GM10266 (cell line): ENCODE measurements at regions not wholly inside any gene's neighbourhood (a gene's known extent, or its start where the extent isn't known, plus 50 kb on each side); places are given as distances from the start of the nearest gene placed in this dataset.

ENCODE experiments used
- DNase-seq: peaks from one replicate; pipeline ENCODE4 v3.0.0; 2012; ENCODE audit errors: extremely low spot score
- TF ChIP-seq, protein P1 (sequence below): IDR thresholded peaks from 2 replicates; pipeline ENCODE4 v1.5.1; 2012; ENCODE audit warnings: mild to moderate bottlenecking, low read depth; ENCODE audit not compliant: control insufficient read depth, insufficient read depth; ENCODE audit errors: missing control alignments

GRCh38 chr5:109935833-109936490 is 246.2 kb downstream of the MAN2A1 start:
- TF ChIP-seq, protein P1, sequence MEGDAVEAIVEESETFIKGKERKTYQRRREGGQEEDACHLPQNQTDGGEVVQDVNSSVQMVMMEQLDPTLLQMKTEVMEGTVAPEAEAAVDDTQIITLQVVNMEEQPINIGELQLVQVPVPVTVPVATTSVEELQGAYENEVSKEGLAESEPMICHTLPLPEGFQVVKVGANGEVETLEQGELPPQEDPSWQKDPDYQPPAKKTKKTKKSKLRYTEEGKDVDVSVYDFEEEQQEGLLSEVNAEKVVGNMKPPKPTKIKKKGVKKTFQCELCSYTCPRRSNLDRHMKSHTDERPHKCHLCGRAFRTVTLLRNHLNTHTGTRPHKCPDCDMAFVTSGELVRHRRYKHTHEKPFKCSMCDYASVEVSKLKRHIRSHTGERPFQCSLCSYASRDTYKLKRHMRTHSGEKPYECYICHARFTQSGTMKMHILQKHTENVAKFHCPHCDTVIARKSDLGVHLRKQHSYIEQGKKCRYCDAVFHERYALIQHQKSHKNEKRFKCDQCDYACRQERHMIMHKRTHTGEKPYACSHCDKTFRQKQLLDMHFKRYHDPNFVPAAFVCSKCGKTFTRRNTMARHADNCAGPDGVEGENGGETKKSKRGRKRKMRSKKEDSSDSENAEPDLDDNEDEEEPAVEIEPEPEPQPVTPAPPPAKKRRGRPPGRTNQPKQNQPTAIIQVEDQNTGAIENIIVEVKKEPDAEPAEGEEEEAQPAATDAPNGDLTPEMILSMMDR, result no peak
- no peak for DNase-seq

- TF ChIP-seq, protein P1, result no peak
- DNase-seq, result no peak
Observed at GRCh38 chr5:109936996-109937395, 247.3 kb downstream of the MAN2A1 start.

DNA sequence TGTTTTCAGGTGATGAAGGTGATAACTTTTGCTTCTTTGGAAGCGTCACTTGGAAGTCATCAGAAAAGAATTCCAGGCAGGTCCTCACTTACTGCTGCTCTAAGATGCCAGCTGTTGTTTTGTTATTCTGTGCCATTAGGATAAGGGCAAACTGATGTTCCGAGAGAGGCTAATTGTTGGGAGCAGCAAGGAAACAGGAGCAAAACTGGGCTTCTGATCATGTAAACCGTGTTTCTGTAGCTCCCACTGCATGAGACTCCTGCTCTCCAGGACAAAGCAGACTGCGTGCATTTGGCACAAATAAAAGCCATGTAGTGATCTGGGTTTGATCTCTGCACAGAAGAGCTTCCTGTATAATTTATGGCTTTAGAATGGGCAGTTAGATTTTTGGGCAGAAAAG is 248.2 kb downstream of the MAN2A1 start:
- DNase-seq, result no peak
- TF ChIP-seq, protein P1, result no peak

GRCh38 chr5:109938453-109938852 is 248.7 kb downstream of the MAN2A1 start:
- DNase-seq, result no peak
- TF ChIP-seq, protein P1, result no peak

GRCh38 chr5:109939116-109939682 is 249.5 kb downstream of the MAN2A1 start:
- no peak for DNase-seq
- TF ChIP-seq, protein P1, result no peak

DNA sequence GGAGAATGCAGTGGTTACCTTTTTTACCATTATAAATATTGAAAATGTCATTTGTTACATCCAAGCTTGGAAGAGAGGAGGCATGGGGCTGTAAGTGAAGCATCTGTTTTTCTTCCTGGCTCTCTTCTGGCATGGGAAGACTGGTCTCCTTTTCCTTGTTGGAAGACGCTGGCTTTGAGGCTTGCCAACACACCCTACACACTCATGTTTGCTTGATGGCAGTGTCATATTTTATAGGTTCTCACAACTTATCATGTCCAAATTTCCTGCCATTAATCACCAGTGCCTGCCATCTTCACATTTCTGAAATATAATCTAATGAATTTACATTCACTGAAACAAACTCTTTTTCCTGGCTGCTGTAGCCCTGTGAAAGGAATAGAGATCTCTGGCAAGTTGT is 252.9 kb downstream of the MAN2A1 start:
- no peak for DNase-seq
- TF ChIP-seq, protein P1, result no peak

DNA sequence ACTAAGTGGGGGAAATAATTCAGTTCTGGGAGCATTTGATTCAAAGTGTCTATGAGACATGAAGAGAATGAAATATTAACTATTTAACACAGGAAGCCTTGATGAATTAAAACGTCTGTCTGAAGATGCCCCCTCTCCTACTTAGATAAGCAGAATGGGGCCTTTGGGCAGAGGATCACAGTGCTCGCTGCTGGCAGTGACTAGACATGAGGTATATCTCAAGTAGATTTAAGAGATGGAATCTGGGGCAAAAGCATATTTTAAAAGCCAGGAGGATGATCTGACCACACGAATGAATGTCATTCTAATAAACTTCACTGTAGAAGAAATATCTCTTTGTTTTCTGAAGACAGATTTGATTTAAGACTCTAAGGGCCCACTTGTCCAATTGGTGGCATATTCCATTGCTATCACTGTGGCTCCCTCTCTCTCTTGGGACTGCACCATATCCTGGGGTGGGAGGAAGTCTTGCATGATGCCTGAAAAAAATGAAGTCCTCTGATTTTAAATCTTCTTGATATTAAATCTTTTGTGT is 254.0 kb downstream of the MAN2A1 start:
- DNase-seq, result no peak

More for the DNA sequence above, 254.0 kb downstream of the MAN2A1 start:
- TF ChIP-seq, protein P1, result no peak
